Heart right ventricle (tissue), 16 donors: ENCODE measurements at regions not wholly inside any gene's neighbourhood (a gene's known extent, or its start where the extent isn't known, plus 50 kb on each side); places are given as distances from the start of the nearest gene placed in this dataset.

Experiments
- ATAC-seq, 8 donors: fragments of 200-7000 bp; cut with Tn5 transposase; one replicate each; pipeline ENCODE4 v1.9.1; 2020; ENCODE audit warnings: mild to moderate bottlenecking in 8 of 8, moderate library complexity in 8 of 8, moderate number of reproducible peaks in 1 of 8
- DNase-seq, 2 donors: peaks; one replicate each; pipeline ENCODE4 v3.0.0-alpha.2; 2020
- H3K27ac ChIP-seq, 10 donors: fragments of 200-600 bp; sonication (generic) in 2 of 10; one replicate each; pipeline versions ENCODE4 v1.5.0 to v1.8.0; 2020 to 2022; ENCODE audit warnings: mild to moderate bottlenecking in 3 of 10
- H3K27me3 ChIP-seq, 7 donors: fragments of 200-600 bp; one replicate each; pipeline ENCODE4 v1.8.0; 2021 to 2022; ENCODE audit warnings: mild to moderate bottlenecking in 2 of 7
- H3K36me3 ChIP-seq, 9 donors: fragments of 200-600 bp; sonication (generic) in 1 of 9; one replicate each; pipeline versions ENCODE4 v1.5.0 to v1.8.0; 2020 to 2022; ENCODE audit warnings: mild to moderate bottlenecking in 2 of 9
- H3K4me1 ChIP-seq, 9 donors: fragments of 200-600 bp; sonication (generic) in 1 of 9; one replicate each; pipeline versions ENCODE4 v1.5.0 to v1.8.0; 2020 to 2022; ENCODE audit warnings: mild to moderate bottlenecking in 4 of 9
- H3K4me3 ChIP-seq, 10 donors: fragments of 200-600 bp; sonication (generic) in 2 of 10; one replicate each; pipeline versions ENCODE4 v1.5.0 to v1.8.0; 2020 to 2022; ENCODE audit warnings: mild to moderate bottlenecking in 7 of 10, moderate library complexity in 2 of 10
- H3K9me3 ChIP-seq, 11 donors: fragments of 200-600 bp in 10 of 11; sonication (generic) in 2 of 11; one replicate each; pipeline versions ENCODE4 v1.5.0 to v1.8.0; 2013 to 2022; ENCODE audit warnings: mild to moderate bottlenecking in 2 of 11, control low read depth in 1 of 11, moderate library complexity in 1 of 11
- WGBS, 2 donors: extraction: QIAGEN DNeasy Blood & Tissue Kit; methylation state at CpG; one replicate each; pipeline ENCODE4 v1.1.7; 2013; ENCODE audit warnings: inconsistent platforms in 1 of 2; 5-methylcytosine and 5-hydroxymethylcytosine counted together
- intact Hi-C, 10 donors: fragments of 100-400 bp; cut with DNase I; formaldehyde crosslinking; loops; one replicate each; pipeline versions ENCODE4 v1.11.1 to v1.14.2; 2022
- TF ChIP-seq, protein P1 (sequence below), 9 donors: fragments of 200-600 bp; sonication (generic) in 2 of 9; IDR thresholded peaks; one replicate each; pipeline versions ENCODE4 v1.5.0 to v1.8.0; 2021 to 2022; ENCODE audit warnings: antibody characterized with exemption in 9 of 9, mild to moderate bottlenecking in 5 of 9, moderate library complexity in 1 of 9
- donor health status: Arrhythmogenic right ventricular cardiomyopathy.
- donor health status: ischemic (EF 13 %, LVEDD 7.1; RV severe dilation, severe dysfunction).
- donor health status: healthy with polysubstance abuse.
- donor health status: DM: no; HTN: yes; CAD: no.
- donor health status: DM: no; HTN: no; CAD: no.
- donor health status: ischemic (EF 25% LVEDD 6.9; RV normal size, moderate dysfunction).
- donor health status: ischemic (EF 25% LVEDD 5.7; RV mildly dilated, moderate dysfunction).
- donor health status: healthy.
- donor health status: DM: yes; HTN: yes; CAD: no.
- donor health status: Ischemic cardiomyopathy.
- donor health status: ischemic (EF 35%, LVEDD 5.7; RV mildly dilated, moderate dysfunction).
- donor health status: nonischemic (EF 11% LVEDD 7.7; RV severe dilation, severe dysfunction).
- donor health status: DM: yes; HTN: yes; CAD: no.
- donor health status: PGD.
- donor health status: ischemic (EF 29% LVEDD 5.4; RV normal size, mild dysfunction).
- donor health status: nonischemic (EF 23%, LVEDD 6.1; RV moderate dilation, normal function).

DNA sequence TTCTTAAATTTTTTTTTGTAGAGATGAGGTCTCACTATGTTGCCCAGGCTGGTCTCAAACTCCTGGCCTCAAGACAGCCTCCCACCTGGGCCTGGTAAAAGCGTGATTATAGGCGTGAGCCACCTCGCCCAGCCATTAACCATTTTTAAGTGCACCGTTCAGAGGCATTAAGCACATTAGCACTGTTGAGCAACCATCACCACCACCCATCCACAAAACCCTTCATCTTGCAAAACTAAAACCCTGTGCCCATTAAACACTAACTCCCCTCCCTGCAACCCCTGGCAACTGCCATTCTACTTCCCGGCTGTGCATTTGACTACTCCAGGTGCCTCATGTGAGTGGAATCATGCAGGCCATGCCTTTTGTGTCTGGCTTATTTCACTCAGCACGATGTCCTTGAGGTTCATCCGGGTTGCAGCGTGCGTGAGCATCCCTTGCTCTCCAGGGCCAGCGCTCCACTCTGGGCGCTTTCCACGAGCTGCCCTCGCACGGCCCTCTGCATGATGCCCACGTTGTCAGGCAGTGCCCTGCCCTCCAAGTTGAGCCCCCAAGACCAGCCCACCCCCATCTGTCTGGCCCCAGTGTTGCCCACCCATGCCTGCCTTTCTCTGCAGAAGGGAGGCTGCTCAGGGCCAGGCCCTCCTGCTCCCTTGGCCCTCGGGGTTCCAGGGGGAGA lies 63.0 kb upstream of the GLI2 start:
- TF ChIP-seq, protein P1, sequence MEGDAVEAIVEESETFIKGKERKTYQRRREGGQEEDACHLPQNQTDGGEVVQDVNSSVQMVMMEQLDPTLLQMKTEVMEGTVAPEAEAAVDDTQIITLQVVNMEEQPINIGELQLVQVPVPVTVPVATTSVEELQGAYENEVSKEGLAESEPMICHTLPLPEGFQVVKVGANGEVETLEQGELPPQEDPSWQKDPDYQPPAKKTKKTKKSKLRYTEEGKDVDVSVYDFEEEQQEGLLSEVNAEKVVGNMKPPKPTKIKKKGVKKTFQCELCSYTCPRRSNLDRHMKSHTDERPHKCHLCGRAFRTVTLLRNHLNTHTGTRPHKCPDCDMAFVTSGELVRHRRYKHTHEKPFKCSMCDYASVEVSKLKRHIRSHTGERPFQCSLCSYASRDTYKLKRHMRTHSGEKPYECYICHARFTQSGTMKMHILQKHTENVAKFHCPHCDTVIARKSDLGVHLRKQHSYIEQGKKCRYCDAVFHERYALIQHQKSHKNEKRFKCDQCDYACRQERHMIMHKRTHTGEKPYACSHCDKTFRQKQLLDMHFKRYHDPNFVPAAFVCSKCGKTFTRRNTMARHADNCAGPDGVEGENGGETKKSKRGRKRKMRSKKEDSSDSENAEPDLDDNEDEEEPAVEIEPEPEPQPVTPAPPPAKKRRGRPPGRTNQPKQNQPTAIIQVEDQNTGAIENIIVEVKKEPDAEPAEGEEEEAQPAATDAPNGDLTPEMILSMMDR (IDR thresholded peaks at IDR 0.05) = no peak
- H3K27me3 ChIP-seq = peaks cover 0 to 72% (median 42%) of the 10 kb centered on the region in 7 donors
- H3K27ac ChIP-seq = no peak overlapping the region
- H3K4me1 ChIP-seq = peaks cover 0 to 9% (median 0%) of the 10 kb centered on the region in 9 donors
- DNase-seq (no peak), ATAC-seq (no peak)
- 71 to 72% methylated on average over 16 of the region's 16 CpGs for WGBS, 2 donors
- peaks cover 0 to 4% (median 0%) of the 10 kb centered on the region in 11 donors for H3K9me3 ChIP-seq
- H3K4me3 ChIP-seq = no peak overlapping the region
- intact Hi-C loops = loop anchor here in 4 of 10 donors (5.0 to 10.0 kb wide), 6 partner anchors 88 to 568 kb away; no protein-coding TSS in a partner anchor
- no peaks in the 10 kb centered on the region for H3K36me3 ChIP-seq

DNA sequence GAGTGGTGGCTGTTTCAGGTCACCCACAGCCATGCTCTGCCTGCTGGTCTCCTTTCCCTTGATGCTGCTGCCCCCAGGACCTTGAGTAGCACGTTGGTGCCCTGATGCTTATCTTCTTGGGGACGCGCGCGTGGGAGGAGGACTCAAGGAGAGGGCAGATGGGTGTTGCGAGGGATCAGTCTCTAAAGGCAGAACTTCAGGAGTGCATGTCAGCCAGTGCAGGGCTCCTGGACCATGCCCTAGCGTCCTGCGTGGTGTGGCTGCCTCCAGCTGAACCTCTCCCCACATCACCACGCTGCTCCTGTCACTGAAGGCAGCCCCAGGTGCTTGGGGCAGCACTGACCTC lies 62.5 kb upstream of the GLI2 start:
- no peaks in the 10 kb centered on the region for H3K36me3 ChIP-seq
- ATAC-seq (no peak), DNase-seq (no peak)
- 89 to 90% methylated on average over 9 of the region's 9 CpGs for WGBS, 2 donors
- no peak overlapping the region for H3K4me3 ChIP-seq
- H3K4me1 ChIP-seq = peaks cover 0 to 9% (median 0%) of the 10 kb centered on the region in 9 donors
- intact Hi-C loops = loop anchor here in 4 of 10 donors (5.0 to 10.0 kb wide), 6 partner anchors 88 to 568 kb away; no protein-coding TSS in a partner anchor
- H3K27me3 ChIP-seq = peaks cover 0 to 71% (median 39%) of the 10 kb centered on the region in 7 donors
- peaks cover 0 to 4% (median 0%) of the 10 kb centered on the region in 11 donors for H3K9me3 ChIP-seq
- no peak overlapping the region for H3K27ac ChIP-seq
- TF ChIP-seq, protein P1 (IDR thresholded peaks at IDR 0.05) = no peak

GRCh38 chr2:120673571-120674061 lies 62.1 kb upstream of the GLI2 start:
- H3K27ac ChIP-seq = no peak overlapping the region
- no peak overlapping the region for H3K4me3 ChIP-seq
- H3K4me1 ChIP-seq = peaks cover 0 to 9% (median 0%) of the 10 kb centered on the region in 9 donors
- ATAC-seq (no peak), DNase-seq (no peak)
- peaks cover 0 to 4% (median 0%) of the 10 kb centered on the region in 11 donors for H3K9me3 ChIP-seq
- TF ChIP-seq, protein P1 (IDR thresholded peaks at IDR 0.05) = no peak
- WGBS, 2 donors = 85 to 88% methylated on average over 13 of the region's 13 CpGs
- no peaks in the 10 kb centered on the region for H3K36me3 ChIP-seq
- peaks cover 0 to 68% (median 39%) of the 10 kb centered on the region in 7 donors for H3K27me3 ChIP-seq
- intact Hi-C loops = loop anchor here in 6 of 10 donors (2.0 to 10.0 kb wide), 7 partner anchors 89 to 569 kb away; no protein-coding TSS in a partner anchor

- no peak overlapping the region for H3K4me3 ChIP-seq
- peaks cover 0 to 12% (median 0%) of the 10 kb centered on the region in 9 donors for H3K4me1 ChIP-seq
- DNase-seq (no peak), ATAC-seq (peak in 1 of 8 donors; percentile 27)
- TF ChIP-seq, protein P1 (IDR thresholded peaks at IDR 0.05) = no peak
- H3K27me3 ChIP-seq = peaks cover 0 to 69% (median 38%) of the 10 kb centered on the region in 7 donors
- 87 to 89% methylated on average over 21 of the region's 21 CpGs for WGBS, 2 donors
- intact Hi-C loops = loop anchor here in 7 of 10 donors (2.0 to 10.0 kb wide), 9 partner anchors 90 to 570 kb away; no protein-coding TSS in a partner anchor
- peaks cover 0 to 4% (median 0%) of the 10 kb centered on the region in 11 donors for H3K9me3 ChIP-seq
- H3K27ac ChIP-seq = no peak overlapping the region
- H3K36me3 ChIP-seq = no peaks in the 10 kb centered on the region
Observed at GRCh38 chr2:120674246-120675170, 61.2 kb upstream of the GLI2 start.
